Pulmonary artery endothelial cell (primary cell): ENCODE measurements at regions not wholly inside any gene's neighbourhood (a gene's known extent, or its start where the extent isn't known, plus 50 kb on each side); places are given as distances from the start of the nearest gene placed in this dataset.
"Not testable (repeated sequence)": the region's sequence is repeated elsewhere in the genome, so short reads cannot be mapped to it uniquely, and the experiment has no call there.

Experiments used
- DNase-seq: peaks from one replicate; pipeline ENCODE4 v3.0.0-alpha.2; 2011; ENCODE audit warnings: low read depth, low spot score

DNA sequence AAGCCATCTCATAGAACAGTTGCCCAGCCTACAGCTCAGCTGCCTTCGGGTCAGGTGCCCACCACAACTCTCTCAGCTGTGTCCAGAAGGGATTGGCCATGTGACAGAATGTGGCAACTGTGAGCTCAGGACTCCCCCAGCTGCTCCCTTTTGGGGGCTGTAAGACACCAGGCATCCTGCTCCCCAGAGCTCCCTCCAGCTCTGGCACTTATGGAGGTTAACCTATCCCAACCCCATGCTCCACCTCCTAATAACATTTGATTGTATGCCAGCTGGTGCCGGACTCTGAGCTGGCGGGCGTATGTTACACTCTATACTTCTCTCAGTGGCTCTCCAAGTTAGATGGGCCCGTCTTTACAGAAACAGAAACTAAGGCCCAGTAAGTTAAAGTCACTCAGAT, 222.8 kb downstream of the FAM43A start:
- no peak for DNase-seq

DNA sequence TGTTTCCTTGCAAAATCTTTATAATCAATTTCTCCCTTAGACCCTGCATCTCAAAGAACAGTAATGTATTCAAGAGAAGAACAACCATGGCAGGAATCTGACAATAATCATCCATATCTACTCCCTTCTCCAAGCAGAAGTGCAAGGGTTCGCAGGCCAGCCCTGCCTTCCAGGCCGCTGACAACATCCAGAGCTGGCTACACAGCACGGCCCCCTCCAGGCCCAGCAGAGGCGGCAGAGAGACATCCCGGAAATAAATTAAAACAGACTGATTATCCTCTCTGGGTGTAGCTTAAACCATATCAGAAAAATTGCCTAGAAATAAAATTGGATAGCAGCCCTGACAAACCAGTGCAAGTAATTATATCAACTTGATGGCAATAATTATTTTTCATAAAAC, 223.3 kb downstream of the FAM43A start:
- no peak for DNase-seq

DNA sequence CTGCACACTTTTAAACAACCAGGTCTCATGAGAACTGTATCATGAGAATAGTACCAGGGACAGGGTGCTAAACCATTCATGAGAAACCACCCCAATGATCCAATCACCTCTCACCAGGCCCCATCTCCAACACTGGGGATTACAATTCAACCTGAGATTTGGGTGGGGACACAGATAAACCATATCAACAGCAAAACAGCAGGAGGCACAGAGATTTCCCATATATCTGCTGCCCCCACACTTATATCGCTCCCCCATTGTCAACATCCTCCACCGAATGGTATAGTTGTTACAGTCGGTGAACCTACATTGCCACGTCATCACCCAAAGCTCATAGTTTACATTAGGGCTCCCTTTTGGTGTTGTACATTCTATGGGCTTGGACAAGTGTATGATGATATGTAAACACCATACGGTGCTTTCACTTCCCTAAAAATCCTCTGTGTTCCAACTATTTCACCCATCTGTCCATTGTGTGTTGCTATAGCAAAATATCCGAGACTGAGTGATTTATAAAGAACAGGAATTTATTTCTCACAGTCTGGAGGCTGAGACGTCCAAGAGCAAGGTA, 224.8 kb downstream of the FAM43A start:
- no peak for DNase-seq

DNA sequence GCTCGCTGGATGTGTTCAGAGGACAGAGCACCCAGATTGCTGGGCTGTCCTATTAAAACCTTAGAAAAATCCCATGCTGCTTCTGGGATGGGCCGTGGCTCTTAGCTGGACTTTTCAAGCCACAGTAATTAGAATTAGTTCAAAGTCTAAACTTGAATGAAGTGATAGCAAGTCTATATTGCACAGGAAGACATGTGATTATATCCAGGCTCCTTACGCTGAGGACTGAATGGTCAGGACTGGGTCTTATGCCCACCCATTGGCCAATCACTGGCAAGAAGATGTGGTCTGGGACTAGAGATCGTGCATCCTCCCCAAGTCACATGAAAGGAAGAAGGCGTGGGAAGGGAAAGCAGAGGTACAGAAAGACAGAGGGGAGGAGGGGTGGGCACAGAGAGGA, 227.6 kb downstream of the FAM43A start:
- no peak for DNase-seq

DNA sequence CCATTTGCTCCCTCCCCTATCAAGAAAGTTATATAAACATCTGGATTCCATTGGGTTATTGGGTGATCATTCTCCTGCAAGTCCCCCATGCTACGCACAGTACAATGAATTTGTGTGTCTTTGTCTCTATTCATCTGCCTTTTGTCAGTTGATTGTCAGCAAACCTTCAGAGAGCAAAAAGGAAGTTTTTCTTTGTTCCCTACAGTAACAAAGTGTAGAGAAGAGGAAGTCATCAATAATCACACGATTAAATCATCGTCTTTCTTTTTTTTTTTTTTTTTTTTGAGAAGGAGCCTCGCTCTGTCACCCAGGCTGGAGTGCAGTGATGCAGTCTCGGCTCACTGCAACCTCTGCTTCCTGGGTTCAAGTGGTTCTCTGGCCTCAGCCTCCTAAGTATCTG, 239.2 kb downstream of the FAM43A start:
- DNase-seq, result not testable (repeated sequence)

DNA sequence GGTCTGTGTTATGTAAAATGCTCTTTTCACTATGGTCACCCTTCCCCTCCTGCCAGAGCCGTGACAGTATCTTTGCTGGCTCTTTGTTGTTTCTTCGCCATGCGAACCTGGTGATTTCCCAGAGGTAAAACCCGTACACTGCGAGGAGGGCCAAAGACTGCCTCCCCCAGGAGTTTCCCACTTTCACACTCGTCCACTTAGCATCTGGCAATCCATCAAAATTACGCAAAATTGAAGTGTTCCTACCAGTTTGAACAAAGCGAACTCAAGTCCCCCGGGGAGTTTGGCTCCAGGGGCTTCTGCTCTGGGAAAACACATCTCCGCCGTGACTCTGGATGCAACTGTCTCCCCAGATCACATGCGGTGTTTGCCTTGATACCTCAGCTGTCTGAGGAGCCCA, 239.9 kb downstream of the FAM43A start:
- no peak for DNase-seq

DNA sequence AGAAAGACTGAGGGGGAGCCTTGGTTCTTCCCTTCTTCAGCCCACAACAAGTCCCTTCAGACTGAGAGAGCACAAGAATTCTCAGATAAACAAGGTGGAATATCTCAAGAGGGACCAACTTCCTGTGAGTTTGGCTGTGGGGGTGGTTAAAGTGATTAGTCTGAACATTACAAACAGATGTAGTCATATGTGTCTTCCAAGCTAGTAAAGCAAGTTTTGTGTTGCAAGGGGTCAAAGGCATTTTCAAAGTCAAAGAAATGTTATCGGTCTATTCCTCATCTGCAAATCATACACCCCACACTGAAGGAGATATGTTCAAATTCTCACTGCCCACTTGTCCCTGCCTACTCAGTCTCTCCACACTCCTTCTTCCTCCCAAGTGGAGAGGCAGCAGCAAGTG, 242.5 kb downstream of the FAM43A start:
- no peak for DNase-seq

DNA sequence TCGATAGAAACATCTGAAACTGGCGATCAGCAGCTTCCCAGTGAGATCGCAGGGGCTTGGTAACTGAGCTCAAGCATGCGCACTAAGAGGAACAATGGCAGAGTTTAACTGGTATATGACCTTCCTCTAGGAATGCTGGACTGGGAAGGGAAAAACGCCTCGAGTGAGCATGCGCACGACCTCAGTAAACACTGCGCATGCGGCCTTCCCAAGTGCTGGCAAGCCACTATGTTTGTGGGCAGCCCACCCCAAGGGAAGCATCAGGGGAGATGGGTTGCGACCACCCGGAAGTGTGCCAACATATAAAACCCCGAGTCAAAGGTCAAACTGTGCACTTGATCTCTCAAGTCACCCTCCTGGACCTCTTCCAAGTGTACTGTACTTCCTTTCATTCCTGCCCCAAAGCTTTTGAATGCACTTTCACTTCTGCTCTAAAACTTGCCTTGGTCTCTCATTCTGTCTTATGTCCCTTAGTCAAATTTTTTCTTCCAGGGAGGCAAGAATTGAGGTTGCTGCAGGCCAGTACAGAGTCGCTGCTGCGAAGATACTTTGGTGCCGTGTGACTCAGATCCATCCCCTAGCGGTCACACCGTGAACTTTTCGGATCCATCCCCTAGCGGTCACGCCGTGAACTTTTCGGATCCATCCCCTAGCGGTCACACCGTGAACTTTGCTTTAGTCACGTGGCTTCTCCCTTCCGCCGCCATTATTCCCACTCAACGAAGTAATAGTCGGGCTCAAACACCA, 243.3 kb downstream of the FAM43A start:
- DNase-seq, result no peak

DNA sequence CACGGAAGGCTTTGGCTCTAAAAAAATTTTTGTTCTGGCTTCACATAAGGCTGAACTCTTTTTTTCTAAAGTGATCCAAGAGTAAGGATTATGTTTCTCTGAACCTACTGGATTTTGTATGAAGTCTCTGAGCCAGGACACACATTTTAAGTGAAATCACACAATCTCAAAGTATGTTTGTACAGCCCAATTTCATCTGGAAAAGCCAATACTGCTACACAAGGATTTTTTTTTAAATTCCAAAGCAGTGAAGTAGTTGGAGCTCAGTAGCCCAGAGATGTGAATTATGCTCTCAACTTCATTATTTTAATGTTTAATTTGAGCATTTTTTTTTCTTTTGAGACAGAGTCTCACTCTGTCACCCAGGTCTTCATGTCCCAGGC, 243.9 kb downstream of the FAM43A start:
- DNase-seq, result no peak

DNA sequence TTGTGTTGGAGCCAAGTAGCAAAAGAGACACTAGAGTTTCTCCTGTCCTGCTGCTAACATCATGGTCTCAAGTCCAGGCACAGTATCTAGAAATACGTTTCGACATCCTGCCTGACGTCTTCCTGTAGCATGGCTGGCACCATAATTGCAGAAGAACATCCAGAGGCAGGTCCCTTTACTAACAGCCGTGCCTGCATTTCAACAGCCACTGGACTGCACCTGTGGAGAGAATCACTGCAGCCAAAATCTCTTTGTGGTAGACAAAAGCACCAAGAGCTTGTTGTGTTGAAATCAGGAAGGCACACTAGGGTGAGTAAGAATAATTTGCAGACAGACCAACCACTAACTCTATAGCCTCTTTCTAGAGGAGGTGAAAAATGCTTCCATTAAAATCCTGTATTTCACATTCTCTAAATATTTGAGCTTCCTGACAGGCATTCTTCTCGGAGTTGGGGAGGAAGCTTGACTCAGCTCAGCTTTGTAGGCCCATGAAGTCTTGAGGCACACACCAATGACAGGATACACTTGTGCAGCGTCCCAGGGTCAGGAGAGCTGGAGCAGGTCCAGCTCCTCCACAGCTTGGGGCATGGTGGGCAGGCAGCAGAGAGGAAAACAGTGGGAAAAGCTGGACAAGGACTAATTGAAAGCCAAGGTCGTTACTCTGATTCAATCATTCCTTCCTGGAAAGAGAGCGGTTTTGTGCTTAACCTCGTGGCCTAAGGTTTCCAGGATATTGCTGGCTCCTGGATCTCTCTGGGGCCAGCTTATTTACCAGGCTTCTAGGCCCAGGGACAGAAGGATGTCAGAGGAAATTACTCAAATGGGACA, 244.9 kb downstream of the FAM43A start:
- peak; percentile 100 for DNase-seq

DNA sequence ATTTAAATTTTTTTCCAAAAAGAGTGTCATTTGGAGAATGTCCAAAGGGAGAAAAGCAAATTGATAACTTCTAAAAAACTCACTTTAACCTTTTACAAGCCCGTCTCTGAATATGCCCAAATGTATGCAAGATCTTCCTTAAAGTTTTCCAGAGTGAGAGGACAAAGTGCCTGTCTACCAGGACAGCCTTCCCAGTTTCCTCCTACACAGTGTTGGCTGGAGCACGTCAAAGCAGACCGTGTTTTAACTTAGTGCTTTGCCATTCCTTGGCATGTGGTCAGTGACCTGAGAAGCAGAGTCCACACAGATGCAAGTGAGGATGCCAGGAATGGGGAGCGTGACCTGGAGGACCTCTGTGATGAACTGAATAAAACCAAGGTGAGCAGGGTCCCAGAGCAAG, 245.7 kb downstream of the FAM43A start:
- DNase-seq, result no peak

DNA sequence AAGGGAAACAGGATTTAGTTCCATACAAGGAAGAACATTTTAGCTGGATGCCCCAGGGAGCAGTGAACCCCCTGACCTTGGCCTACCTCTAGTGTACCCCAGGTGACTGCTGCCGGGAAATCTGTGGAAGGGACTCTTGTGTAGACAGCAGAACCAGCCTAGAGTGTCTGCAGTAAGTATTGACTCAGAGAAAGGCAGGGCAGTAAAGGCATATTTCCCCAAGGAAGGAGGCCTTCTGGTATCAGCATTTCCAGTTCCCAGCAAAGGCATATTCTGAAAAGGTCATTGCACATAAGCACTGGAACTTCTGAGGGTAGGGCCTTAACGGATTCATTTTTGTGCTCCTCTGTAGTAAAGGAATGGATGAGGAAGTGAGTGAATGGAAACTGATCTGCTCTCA, 246.2 kb downstream of the FAM43A start:
- DNase-seq, result no peak

DNA sequence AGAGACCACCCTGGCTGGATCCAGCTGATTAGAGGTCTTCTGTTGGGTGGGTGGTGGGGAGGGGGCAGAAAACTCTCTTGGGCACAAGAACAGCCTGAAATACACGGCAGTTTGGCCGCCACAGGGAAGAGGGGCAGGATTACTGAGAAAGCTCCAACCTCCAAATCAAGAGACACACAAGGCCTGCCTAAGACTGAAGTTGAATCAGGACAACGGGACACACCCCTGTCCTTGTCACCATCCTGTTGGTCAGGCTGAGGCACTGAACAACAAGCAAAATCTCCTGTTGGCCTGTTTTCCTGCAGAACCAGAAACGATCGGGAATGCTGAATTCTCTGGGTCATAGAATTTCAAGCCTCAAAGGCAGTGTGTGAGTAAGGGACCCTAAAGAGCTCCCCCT, 247.8 kb downstream of the FAM43A start:
- no peak for DNase-seq

DNA sequence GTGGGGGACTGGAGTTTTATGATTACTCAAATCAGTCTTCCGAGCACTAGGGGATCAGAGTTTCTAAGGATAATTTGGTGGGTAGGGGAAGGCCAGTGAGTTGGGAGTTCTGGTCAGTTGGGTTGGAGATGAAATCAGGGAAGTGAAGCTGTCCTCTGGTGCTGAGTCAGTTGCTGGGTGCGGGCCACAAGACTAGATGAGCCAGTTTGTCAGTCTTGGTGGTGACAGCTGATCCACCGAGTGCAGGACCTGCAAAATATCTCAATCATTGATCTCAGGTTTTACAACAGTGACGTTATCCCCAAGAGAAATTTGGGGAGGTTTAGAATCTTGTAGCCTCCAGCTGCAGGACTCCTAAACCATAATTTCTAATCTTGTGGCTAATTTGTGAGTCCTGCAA, 249.4 kb downstream of the FAM43A start:
- no peak for DNase-seq

DNA sequence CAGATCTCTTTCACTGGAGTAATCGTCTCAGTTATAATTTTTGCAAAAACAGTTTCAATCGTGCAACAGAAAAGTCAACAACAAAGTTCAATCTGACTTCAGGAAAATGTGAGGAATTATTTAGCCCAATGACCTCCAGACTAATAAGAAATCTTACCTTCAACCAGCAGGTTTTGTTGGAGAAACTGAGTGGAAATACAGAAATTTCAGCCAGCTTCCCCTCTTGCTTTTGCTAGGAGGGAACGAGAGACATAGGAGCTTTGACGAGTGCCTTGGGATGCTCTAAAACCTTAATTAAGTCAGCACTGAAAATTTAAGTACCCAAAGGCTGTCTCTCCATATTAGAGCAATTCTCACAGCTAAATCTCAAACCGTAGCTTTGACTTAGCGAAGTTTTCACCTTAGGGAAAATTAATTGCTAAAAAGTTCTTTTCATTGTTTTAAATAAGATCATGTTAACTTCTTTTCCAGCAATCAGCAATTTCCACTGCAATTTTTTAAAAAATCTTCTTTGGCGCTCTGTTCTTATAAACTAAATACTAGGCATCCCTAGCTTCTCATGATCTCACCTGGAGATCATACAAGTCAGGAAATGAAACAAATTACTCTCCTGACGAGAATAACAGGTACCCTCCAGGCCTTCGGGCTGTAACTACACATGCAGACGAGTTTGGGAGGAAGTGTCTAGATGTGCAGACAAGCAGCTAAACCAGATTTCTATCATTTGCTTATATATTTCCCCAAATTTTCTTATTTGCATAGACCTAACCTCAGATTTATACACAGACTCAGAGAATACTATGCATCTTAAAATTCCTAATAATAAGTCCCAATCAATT, 250.2 kb downstream of the FAM43A start:
- DNase-seq, result no peak

DNA sequence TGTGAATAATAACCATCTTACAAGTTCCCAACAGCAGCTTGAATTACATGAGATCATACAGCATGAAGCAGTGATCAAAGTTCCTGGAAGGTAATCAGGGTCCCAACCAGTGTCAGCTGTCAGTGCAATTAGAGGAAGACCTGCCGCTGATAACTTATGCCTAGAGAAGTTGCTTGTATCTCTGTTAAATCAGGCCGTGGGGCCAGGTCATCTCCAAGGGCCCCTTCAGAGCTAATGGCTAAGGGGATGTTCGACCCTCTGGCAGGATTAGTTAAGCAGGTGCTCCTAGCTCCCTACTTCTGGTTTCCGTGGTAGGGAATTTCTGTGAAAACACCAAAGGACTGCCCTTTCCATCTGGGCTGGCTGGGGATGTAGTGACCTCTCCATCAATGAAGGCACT, 251.0 kb downstream of the FAM43A start:
- DNase-seq, result no peak

DNA sequence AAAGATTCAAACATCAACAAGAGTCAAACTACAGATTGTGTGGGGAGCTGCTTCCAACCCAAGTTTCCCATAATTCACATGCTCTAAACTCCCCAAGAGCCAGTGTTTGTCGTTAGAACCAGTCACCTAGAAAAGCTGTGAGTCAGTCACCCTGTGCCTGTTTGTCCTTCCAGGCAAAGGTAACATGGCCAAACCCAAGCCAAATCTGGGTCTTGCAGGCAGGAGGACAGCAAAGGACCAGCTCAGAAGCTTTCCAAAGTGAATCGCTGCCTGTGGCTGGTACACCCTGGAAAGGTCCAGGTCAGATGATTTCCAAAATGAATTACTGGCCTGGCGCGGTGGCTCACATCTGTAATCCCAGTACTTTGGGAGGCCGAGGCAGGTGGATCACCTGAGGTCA, 251.5 kb downstream of the FAM43A start:
- DNase-seq, result no peak

DNA sequence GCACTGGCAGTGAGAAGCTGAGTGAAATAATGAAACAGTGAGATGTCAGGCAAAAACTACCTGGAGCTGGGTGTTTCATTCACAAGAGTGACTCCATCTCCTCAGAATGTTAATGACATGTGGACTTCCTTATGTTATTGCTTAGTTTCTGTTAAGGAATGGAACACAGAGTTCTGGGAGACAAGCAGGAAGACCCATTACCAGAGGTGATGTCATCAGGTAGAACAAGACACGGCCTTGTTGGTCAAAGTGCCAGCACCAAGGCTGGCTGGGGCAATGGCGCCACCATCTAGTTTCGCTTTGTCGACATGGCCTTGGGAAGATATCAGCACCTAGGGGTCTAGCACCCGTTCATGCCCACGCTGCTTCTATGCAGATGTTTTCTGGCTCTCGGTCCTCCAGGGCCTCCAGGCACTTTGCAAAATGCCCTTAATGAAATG, 252.2 kb downstream of the FAM43A start:
- DNase-seq, result no peak

DNA sequence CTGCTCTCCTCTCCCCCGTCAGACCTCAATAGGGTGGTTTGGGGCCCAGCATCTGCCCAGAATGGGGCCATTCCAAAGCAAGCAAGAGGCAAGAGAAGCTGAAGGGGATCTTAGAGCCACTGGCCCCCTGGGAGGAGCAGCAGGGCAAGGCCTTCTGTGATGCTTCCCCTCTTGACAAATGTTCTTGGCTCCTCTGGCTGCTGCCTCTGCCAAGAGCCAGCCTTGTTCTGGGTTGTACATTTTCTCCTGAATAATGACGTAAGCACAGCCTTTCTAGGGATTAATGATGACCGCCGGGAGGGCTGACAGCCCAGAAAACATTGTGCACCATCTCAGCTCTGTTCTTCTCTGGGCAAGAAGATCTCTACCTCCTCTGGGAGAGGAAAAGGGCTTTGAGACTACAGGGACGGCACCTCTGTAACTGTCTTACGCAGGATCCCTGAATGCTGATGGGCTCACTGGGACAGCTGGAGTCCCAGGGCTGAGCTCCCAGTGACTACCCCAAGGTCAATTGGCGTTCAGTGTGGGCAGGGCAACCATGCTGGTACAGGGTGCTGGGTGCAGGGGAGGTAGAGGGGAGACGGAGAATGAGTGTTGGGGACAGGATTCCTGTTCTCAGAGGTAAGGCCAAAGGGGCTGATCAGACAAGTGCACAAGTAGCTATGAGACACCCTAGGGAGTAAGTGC, 253.3 kb downstream of the FAM43A start:
- no peak for DNase-seq

DNA sequence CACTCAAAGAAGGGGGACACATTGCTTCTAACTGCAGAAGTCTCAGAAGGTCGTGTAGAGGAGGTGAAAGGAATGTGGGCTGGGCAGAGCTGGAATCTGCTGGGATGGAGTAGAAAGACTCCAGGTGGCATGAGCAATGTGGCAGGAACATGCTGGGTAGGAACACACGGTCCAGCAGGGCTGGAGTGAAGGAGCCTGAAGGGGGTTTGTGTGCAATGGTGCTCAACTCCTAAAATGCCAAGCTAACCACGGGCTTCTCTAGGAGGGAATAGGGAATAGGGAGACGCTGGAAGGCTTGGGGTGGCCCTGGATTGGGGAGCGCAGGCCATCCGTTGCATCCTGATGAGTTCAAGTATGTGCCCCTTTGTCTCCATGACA, 253.8 kb downstream of the FAM43A start:
- DNase-seq, result no peak
